ENCODE measurements at regions not wholly inside any gene's neighbourhood (a gene's known extent, or its start where the extent isn't known, plus 50 kb on each side); places are given as distances from the start of the nearest gene placed in this dataset.
"Not testable (repeated sequence)": the region's sequence is repeated elsewhere in the genome, so short reads cannot be mapped to it uniquely, and the experiment has no call there.

GRCh38 chr12:131628766-131629448 is 82.0 kb upstream of the SFSWAP start:
- no peak for TF ChIP-seq CTCF (IDR thresholded peaks at IDR 0.05; ENCODE audit: control insufficient read depth, extremely low read depth, insufficient read depth)
- H3K4me3 ChIP-seq (ENCODE audit: low read depth, low read length) = no peak overlapping the region
- DNase-seq (ENCODE audit: low read depth) = no peak

GRCh38 chr12:131631230-131631629 is 79.7 kb upstream of the SFSWAP start:
- no peak for DNase-seq (ENCODE audit: low read depth)
- no peak for TF ChIP-seq CTCF (IDR thresholded peaks at IDR 0.05; ENCODE audit: control insufficient read depth, extremely low read depth, insufficient read depth)
- H3K4me3 ChIP-seq (ENCODE audit: low read depth, low read length) = no peak overlapping the region

GRCh38 chr12:131631889-131632651 is 78.8 kb upstream of the SFSWAP start:
- not testable (repeated sequence) for H3K4me3 ChIP-seq (ENCODE audit: low read depth, low read length); DNase-seq (ENCODE audit: low read depth)

GRCh38 chr12:131632652-131633023 is 78.3 kb upstream of the SFSWAP start:
- not testable (repeated sequence) for DNase-seq (ENCODE audit: low read depth); H3K4me3 ChIP-seq (ENCODE audit: low read depth, low read length)

GRCh38 chr12:131633610-131634009 is 77.3 kb upstream of the SFSWAP start:
- not testable (repeated sequence) for H3K4me3 ChIP-seq (ENCODE audit: low read depth, low read length); DNase-seq (ENCODE audit: low read depth)

GRCh38 chr12:131634037-131634436 is 76.9 kb upstream of the SFSWAP start:
- no peak overlapping the region for H3K4me3 ChIP-seq (ENCODE audit: low read depth, low read length)
- DNase-seq (ENCODE audit: low read depth) = no peak
- no peak for TF ChIP-seq CTCF (IDR thresholded peaks at IDR 0.05; ENCODE audit: control insufficient read depth, extremely low read depth, insufficient read depth)

- not testable (repeated sequence) for H3K4me3 ChIP-seq (ENCODE audit: low read depth, low read length); DNase-seq (ENCODE audit: low read depth)
These were observed 75.9 kb upstream of the SFSWAP start for GRCh38 chr12:131635012-131635411.

GRCh38 chr12:131635491-131636122 is 75.3 kb upstream of the SFSWAP start:
- TF ChIP-seq CTCF (IDR thresholded peaks at IDR 0.05; ENCODE audit: control insufficient read depth, extremely low read depth, insufficient read depth) = no peak
- DNase-seq (ENCODE audit: low read depth) = no peak
- no peak overlapping the region for H3K4me3 ChIP-seq (ENCODE audit: low read depth, low read length)

GRCh38 chr12:131636266-131636665 is 74.6 kb upstream of the SFSWAP start:
- no peak for DNase-seq (ENCODE audit: low read depth)
- TF ChIP-seq CTCF (IDR thresholded peaks at IDR 0.05; ENCODE audit: control insufficient read depth, extremely low read depth, insufficient read depth) = no peak
- H3K4me3 ChIP-seq (ENCODE audit: low read depth, low read length) = no peak overlapping the region

All from LNCaP clone FGC (cell line).